Hypothalamus (tissue), 51 donors: ENCODE measurements at regions not wholly inside any gene's neighbourhood (a gene's known extent, or its start where the extent isn't known, plus 50 kb on each side); places are given as distances from the start of the nearest gene placed in this dataset.
A peak's percentile ranks its signal among the peaks of the same experiment; 100 is the strongest.

Source experiments
- DNase-seq, 51 donors: peaks; one replicate each; lab custom pipeline; 2025; lab: John Stamatoyannopoulos, UW

DNA sequence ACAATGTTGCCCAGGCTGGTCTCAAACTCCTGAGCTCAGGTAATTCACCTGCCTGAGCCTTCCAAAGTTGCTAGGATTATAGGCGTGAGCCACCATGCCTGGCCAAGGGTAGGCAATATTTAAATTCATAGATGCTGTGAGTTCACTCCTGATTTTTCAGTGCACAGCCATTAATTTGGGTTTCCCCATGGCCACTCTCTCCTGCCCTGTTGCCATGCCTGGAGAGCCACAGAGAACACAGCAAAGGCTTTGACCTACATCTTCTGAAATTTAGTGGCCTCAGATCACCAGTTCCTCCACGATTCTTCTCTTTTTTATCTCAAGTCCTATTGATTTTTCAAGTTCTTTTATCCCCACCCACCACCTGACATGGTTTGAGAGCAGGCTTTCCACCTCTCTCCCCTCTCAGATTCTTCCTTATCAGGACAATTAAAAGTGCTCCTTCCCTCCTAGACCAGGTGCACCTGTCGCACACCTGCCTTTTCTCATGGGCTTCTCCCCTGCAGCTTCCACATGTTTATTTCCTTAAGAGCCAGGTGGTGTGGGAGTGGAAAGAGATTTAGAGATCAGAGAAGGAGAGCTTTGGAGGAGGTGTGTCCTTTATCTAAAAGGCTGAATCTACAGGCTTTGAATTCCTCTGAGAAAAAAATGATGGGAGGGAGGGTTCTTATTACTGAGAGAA lies 123.8 kb downstream of the ADRA2A start:
- no peak for DNase-seq

DNA sequence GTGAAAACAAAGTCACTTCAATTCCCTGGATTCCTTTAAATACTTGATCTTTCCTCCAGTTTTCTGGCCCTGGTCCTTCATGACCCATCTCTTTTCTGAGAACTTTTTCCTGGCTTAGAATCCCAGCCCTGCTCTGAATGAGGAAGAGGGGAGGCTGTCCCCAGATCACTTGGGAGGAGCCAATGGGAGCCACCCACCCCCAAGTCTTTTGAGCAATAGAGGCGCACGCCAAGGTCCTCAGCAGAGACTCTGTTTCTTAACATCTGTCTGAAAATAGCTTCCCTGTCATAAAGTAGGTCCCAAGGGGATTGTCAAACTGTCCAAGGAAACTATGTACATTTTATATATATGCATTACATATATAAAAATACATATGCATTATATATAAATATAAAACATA lies 126.8 kb downstream of the ADRA2A start:
- DNase-seq: peak in 5 of 51 donors; percentile 3 to 14 (median 4)

DNA sequence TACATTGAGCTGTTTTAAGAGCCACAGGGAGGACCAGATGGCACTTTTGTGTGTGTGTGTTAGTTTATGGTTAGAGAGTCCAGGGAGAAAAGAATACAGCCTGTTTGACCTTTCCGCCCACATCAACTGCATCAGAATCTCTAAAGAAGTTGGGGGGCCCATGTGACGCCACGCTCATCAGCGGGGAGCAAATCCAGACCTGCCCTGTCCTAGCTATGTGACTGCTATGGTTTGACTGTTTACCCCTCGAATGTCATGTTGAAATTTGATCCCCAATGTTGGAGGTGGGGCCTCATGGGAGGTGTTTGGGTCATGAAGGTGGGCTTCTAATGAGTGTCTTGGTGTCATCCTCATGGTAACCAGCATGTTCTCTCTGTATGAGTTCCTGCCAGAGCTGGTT lies 128.0 kb downstream of the ADRA2A start:
- no peak for DNase-seq

DNA sequence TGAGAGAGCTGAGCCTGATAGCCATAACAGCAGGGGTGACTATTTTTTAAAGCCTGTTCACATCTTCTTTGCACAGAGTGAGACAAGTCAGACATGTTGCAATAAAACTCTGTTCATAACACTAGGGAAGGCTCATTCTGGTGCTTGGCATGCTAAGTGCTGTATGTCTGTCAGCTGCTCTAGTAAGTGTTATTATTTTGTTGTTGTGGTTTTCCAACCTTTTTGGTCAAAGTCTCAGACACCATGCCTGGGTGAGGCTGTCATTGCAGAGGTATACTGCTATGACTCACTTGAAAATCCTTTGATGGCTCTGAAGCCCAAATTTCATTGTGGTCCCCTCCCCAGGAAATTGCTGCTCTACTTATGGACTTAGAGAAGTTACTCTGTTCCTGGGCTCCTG lies 129.7 kb downstream of the ADRA2A start:
- no peak for DNase-seq

- no peak for DNase-seq
Measured at GRCh38 chr10:111207500-111207899, 130.7 kb downstream of the ADRA2A start.

- no peak for DNase-seq
Measured at GRCh38 chr10:111208951-111209350, 132.1 kb downstream of the ADRA2A start.

- DNase-seq: no peak
Measured at GRCh38 chr10:111209692-111210091, 132.9 kb downstream of the ADRA2A start.

GRCh38 chr10:111211241-111211640 lies 134.4 kb downstream of the ADRA2A start:
- DNase-seq: no peak

DNA sequence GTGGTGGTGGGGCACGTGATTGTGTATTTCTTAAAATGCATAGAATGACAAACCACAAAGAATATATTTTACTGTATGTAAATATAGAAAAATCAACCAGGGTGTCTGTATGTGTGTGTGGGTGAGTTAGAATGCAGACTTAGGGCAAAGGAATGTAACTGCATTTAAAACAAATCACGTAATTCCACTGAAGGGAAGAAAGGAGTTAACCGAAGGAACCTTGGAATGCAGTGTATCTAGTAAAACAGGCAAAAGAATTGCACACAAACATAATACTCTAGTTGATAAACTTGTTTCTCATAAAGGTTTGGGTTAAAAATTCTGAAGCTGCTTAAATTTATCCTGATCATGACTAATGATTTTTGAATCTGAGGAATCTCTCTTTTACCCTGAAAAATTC lies 134.9 kb downstream of the ADRA2A start:
- no peak for DNase-seq

GRCh38 chr10:111221682-111222480 lies 145.1 kb downstream of the ADRA2A start:
- DNase-seq: peak in 14 of 51 donors; percentile 2 to 40 (median 12)

GRCh38 chr10:111222961-111223360 lies 146.1 kb downstream of the ADRA2A start:
- DNase-seq: no peak

- no peak for DNase-seq
Measured at GRCh38 chr10:111231779-111232178, 154.9 kb downstream of the ADRA2A start.

GRCh38 chr10:111233439-111233838 lies 156.6 kb downstream of the ADRA2A start:
- no peak for DNase-seq

DNA sequence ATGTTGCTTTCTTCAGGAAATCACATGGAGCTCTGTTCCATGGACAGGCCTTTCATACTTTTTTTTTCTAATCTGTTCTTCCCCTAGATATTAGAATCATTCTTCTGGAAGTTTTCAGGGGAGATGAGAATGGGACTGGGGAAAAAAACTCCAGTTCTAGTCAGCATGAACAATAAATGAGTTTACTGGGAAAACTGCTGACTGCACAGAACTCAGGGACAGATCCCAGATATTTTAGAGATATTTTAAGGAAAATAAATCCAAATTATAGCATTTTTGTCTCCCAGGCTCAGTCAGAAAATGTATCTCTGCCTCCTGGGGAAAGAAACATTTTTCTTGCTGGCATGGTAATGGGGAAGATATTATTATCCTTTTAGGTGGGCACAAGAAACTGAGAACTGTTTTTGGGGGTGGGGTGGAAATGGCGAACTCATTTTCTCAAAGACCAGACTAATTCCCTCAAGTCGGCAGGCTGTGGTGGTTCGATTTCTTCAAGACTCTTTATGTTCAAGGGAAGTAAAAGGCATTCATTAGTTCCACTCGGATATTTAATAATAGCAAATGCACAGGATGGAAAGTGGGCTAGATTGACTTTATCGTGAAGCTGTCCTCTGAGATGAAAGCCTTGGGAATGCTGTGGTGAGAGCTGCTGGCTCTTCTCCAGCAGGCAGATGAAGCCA lies 157.5 kb downstream of the ADRA2A start:
- no peak for DNase-seq

GRCh38 chr10:111234914-111235302 lies 158.1 kb downstream of the ADRA2A start:
- DNase-seq: no peak

DNA sequence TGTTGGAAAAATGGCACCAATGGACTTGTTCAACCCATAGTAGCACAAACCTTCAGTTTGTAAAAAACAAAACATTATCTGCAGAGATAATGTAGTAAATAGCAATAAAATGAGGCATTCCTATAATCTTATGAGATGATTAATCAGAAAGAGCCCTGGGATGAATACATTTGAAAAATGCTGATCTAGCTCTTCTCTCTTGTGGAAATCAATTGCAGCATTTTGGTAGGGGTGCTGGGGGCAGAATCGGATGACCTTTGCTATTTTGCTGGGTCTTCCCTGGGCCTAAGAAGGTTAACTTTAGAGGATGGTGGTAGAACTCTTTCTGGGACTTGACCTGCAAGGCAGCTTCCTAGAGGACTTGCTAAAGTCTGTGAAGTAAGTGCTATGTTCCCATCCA lies 163.5 kb downstream of the ADRA2A start:
- no peak for DNase-seq

DNA sequence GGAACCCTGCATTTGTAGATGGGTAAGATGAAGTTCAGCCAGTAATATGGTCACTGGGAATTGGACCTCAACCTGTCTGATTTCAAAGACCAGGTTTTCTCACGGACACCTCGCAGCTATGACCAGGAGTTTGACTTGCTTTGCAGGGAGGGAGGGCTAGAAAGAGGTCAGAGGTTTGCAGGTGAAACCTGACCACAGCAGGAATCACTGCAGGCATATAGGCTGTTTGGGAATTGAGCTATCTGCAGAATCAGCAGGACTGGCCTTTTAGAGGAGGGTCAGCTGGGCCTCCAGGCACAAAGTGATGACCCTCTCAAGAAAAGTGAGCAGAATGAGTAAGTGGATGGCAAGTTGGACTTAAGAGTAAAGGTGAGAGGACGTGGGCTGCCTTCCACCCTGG lies 166.3 kb downstream of the ADRA2A start:
- no peak for DNase-seq

GRCh38 chr10:111246136-111246535 lies 169.3 kb downstream of the ADRA2A start:
- peak in 3 of 51 donors; percentile 5 to 28 (median 21) for DNase-seq

GRCh38 chr10:111246814-111247452 lies 170.1 kb downstream of the ADRA2A start:
- DNase-seq: no peak

GRCh38 chr10:111247781-111248389 lies 171.1 kb downstream of the ADRA2A start:
- no peak for DNase-seq

DNA sequence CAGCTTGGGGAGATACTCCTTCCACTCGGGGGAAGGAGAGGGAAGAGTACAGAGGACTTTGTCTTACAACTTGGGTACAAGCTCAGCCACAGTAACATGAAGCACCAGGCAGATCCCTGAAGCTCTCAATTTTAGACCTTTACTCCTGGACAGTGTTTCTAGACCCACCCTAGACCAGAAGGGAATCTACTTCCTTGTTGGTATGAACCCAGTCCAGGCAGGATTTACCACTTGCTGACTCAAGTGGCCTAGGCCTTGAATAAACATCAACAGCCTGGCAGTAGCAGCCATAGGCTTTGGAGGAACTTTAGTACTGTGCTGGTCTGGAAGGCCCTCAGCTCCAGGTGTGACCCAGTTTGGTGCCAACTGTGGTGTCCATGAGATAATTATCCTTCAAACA lies 173.1 kb downstream of the ADRA2A start:
- DNase-seq: no peak
